ENCODE measurements at regions not wholly inside any gene's neighbourhood (a gene's known extent, or its start where the extent isn't known, plus 50 kb on each side); places are given as distances from the start of the nearest gene placed in this dataset.

- TF ChIP-seq CTCF (IDR thresholded peaks at IDR 0.05) (no peak), POLR2A (IDR thresholded peaks at IDR 0.05) (no peak)
Measured at GRCh38 chr2:45263147-45263546, 253.9 kb upstream of the SIX2 start.

All from testis (tissue), 2 donors.